ENCODE measurements at regions not wholly inside any gene's neighbourhood (a gene's known extent, or its start where the extent isn't known, plus 50 kb on each side); places are given as distances from the start of the nearest gene placed in this dataset.
"Not testable (repeated sequence)": the region's sequence is repeated elsewhere in the genome, so short reads cannot be mapped to it uniquely, and the experiment has no call there.

DNA sequence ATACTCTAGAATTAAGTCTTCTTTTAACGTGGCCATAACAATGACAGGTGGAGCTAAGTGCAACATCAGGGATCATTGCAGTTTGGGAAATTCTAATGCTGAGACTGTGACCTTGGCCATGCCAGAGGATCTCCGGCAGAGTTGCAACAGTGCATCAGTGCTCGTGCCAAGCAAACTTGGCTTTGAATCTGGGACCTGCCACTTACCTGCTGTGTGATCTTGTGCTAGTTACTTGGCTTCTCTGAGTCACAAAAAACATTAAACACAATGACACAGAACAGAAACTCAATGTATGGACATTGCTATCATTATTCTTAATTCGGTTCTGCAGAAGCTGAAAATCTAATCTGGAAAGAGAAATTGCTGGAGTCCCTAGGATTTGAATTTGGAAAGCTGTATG, 435.5 kb upstream of the CCL2 start:
- DNase-seq (ENCODE audit: low read depth in 2 of 2), result no peak

- DNase-seq (ENCODE audit: low read depth in 2 of 2), result no peak
Measured at GRCh38 chr17:33832262-33832661, 422.8 kb upstream of the CCL2 start.

DNA sequence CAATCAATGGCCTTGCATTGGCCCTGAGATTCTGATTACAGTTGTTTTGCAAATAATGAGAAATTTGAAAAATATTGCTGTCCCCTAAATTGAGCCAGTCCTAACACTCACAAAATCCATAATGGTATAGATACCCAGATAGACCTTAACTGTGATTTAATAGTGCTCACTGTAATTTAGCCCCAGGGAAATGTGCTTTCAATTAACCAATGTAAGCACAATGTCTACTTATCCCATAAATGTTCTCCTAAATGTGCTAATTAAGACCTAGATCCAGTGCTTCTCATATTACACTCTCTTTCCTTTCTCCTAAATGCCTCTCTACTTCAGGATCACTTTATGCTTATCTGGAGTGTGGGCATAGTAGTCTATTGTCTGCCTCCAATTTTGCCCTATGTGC, 417.8 kb upstream of the CCL2 start:
- DNase-seq (ENCODE audit: low read depth in 2 of 2), result no peak

DNA sequence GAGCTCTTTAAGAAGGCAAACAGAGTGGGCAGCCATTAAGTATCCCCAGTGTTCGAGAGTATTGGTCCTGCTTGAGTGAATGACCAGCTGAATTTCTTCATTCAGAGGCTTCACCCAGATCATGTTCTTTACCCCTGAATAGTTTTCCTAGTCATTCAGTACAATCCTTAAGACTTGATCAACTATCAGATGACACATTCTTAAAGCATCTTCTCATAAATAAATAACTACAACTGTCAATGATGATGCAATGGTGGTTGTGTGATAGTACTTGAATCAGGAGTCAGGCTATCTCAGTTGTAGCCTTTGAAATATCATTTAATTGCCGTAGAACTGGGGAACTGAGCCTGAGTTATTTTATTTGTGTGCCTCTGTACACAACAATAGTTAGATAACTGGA, 416.8 kb upstream of the CCL2 start:
- DNase-seq (ENCODE audit: low read depth in 2 of 2), result no peak

DNA sequence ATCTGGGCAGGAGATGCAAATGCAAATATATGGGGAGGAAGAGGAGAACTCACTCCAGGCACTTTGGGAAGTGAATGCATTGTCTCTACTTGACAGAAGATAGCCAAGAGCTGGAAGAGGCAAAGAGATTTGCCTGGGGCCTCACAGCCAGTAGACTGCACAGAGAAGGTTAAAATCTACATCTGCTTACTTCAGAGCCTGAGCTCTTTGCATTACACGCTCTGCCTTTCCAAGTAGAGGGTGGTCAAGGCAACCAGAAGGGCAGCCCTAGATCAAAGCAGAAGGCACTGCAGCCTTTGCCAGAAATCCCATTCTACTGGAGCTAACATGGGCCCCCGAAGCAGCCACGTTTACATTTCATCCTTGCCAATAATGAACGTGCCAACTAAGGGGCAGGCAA, 407.2 kb upstream of the CCL2 start:
- DNase-seq (ENCODE audit: low read depth in 2 of 2), result no peak

- DNase-seq (ENCODE audit: low read depth in 2 of 2), result no peak
Measured at GRCh38 chr17:33848433-33848832, 406.7 kb upstream of the CCL2 start.

DNA sequence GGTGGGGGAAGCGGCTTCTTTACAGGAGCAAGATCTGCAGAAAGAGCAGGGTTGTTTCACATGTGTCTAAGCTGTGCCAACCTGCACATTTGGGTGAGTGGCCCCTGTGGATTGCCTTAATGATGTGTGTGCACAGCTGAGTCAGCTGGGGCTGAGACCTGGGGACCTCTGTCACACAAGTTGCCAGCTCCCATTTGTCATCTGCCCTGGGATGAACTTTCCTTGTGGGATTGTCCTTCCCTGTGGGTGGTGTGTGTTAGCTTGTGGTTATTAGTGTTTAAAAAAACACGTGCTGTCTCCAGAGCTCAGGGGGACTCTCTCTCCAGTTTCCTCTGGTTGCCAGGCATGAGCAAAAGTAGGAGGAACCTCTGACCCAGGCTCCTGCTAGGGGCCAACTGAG, 400.5 kb upstream of the CCL2 start:
- no peak for DNase-seq (ENCODE audit: low read depth in 2 of 2)

DNA sequence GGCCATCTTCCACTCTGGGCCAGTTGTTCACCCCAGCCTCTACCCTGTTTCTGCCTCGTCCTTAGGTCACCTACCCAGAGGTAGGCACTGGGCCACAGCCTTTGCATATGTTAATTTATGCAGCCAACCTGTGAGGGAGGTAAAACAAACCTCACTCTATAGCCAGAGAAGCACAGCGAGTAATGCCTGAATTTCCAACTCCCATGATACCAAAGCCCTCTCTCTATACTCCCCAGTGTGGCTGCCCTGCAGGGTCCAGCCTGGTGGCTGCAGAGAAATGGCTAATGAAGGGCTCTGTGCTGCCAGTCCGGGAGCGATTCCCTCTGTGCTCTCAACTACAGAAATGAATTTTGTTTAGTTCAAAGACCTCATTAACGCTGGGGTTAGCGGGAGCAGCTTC, 397.0 kb upstream of the CCL2 start:
- no peak for DNase-seq (ENCODE audit: low read depth in 2 of 2)

DNA sequence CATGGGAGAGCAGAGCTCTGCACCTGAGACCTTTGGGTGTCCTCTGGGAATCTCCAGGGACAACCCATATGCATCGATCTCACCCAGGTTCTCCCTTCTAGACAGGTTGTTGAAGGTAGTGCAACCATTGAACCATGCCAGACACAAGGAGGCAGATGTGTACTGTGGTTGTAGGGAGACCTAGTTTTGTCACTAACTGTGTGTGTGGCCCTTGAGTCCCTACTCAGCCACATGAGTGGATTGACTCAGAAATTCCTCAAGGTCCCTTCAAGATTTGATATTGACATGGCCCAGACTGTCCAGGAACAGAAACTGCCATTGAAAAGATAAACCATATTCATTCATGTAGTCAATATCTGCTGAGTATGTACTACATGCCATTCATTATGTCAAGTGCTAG, 396.4 kb upstream of the CCL2 start:
- DNase-seq (ENCODE audit: low read depth in 2 of 2), result no peak

GRCh38 chr17:33862772-33863602, 392.1 kb upstream of the CCL2 start:
- no peak for DNase-seq (ENCODE audit: low read depth in 2 of 2)

- DNase-seq (ENCODE audit: low read depth in 2 of 2), result no peak
Measured at GRCh38 chr17:33864758-33865229, 390.3 kb upstream of the CCL2 start.

DNA sequence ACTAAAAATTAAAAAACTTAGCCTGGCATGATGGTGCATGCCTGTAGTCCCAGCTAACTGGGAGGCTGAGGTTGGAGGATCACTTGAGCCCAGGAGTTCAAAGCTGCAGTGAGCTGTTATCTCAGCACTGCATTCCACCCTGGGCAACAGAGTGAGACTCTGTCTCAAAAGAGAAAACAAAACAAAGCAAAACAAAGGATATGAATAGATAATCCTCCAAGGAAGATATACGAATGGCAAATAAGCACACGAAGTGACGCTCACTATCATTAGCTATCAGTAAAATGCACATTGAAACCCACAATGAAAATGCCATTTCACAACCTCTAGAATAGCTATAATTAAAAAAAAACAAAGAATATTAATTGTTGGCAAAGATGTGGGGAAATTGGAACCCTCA, 386.2 kb upstream of the CCL2 start:
- DNase-seq (ENCODE audit: low read depth in 2 of 2), result no peak

GRCh38 chr17:33870936-33871335, 384.1 kb upstream of the CCL2 start:
- no peak for DNase-seq (ENCODE audit: low read depth in 2 of 2)

DNA sequence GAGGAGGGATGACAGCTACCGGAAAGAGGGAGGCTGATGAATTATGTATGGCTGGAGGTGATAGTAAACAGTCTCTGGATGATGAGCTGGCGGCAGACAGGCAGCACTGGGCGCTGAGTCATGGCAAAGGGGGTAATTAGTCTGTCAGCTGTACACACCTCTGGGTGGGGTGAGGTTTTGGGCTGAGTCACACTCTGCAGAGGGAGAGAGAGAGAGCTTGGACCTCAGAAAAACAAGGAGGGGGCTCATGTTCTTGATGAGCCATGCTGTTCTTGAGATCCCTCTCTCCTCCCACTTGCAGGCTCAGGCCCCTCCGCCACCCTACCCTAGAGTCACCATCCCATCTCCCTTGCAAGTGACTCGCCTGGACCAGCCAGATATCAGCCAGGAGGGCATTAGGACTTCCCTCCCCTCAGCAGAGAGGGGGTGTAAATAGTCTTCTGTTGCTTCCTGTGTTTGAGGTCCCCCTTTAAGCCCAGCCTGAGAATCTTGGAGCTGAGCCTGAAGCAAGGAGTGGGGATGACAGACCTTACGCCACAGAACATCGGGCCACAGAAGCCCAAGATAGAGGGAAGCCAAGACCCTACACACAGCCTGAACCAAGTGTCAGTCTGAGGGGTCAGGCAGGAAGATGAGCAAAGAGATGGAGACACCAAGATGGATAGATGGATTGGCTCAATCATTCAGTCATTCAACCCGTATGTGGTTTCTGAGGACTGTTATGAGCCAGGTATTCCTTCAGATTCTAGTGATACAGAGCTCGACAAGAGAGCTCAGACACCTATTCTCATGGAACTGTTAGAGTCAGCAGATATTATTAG, 383.2 kb upstream of the CCL2 start:
- no peak for DNase-seq (ENCODE audit: low read depth in 2 of 2)

GRCh38 chr17:33873201-33873617, 381.9 kb upstream of the CCL2 start:
- DNase-seq (ENCODE audit: low read depth in 2 of 2), result no peak

GRCh38 chr17:33874617-33875060, 380.4 kb upstream of the CCL2 start:
- no peak for DNase-seq (ENCODE audit: low read depth in 2 of 2)

DNA sequence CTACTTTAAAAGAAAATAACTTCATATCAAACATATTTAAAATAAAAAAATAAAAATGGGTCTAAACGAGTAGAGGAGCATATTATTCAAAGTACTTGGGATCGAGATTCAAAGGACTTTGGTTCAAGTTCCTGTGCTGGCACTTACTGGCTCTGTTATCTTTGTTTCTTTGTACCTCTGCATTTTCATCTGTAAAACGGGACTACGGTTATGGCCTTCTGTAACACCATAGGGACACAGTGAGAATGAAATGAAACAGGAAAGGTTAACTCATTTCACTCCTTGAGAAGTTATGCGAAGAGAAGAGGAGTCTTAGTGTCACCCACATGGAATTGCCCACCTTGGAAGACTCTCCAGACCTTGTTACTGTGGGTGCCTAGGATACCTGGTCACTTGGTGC, 379.1 kb upstream of the CCL2 start:
- DNase-seq (ENCODE audit: low read depth in 2 of 2), result no peak

DNA sequence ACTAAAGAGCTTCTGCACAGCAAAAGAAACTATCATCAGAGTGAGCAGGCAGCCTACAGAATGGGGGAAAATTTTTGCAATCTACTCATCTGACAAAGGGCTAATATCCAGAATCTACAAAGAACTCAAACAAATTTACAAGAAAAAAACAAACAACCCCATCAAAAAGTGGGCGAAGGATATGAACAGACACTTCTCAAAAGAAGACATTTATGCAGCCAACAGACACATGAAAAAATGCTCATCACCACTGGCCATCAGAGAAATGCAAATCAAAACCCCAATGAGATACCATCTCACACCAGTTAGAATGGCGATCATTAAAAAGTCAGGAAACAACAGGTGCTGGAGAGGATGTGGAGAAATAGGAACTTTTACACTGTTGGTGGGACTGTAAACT, 372.8 kb upstream of the CCL2 start:
- DNase-seq (ENCODE audit: low read depth in 2 of 2), result not testable (repeated sequence)

DNA sequence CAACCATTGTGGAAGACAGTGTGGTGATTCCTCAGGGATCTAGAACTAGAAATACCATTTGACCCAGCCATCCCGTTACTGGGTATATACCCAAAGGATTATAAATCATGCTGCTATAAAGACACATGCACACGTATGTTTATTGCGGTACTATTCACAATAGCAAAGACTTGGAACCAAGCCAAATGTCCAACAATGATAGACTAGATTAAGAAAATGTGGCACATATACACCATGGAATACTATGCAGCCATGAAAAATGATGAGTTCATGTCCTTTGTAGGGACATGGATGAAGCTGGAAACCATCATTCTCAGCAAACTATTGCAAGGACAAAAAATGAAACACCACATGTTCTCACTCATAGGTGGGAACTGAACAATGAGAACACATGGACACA, 372.4 kb upstream of the CCL2 start:
- not testable (repeated sequence) for DNase-seq (ENCODE audit: low read depth in 2 of 2)

DNA sequence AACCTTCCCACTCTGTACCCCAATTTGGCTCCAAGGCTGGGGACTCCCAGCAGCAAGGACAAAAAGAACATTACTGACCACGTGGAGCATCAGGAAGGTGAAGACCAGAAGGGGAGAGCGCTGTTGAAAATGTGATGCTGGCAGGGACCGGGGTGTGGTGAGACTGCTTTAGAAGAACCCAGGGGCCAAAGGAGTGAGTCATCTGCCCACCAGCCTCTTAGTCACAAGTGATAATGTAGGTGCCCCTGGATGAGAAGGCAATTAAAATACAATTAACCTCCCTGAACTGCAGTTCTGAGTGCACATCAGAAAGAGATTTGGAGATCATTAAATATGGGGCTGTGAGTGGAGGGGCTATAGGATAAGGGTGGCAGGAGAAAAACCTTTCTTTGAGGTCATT, 366.6 kb upstream of the CCL2 start:
- DNase-seq (ENCODE audit: low read depth in 2 of 2), result no peak

DNA sequence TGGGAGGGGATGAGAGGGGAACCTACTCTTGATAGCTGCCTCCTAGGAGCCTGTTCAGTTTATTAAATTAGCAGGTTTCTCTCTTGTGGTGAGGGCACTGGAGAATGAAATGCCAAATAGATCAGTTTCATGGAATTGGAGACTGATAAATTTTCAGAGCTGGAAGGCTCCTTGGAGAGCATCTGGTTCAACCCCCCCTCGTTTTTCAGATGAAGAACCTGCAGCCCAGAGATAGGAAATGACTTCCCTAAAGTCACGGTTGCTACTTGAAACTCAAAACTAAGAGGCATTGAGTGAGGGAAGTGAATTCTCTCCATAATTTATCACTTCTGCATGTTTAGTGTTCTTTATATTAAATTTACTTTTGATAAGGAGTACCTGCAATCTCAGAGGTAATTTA, 366.0 kb upstream of the CCL2 start:
- no peak for DNase-seq (ENCODE audit: low read depth in 2 of 2)

GRCh38 chr17:33889766-33890165, 365.3 kb upstream of the CCL2 start:
- no peak for DNase-seq (ENCODE audit: low read depth in 2 of 2)

Data from stimulated activated CD8-positive, alpha-beta memory T cell treated with anti-CD3 and anti-CD28 coated beads, Interleukin-15, amount 100 ng/mL, for 48 hours (primary cell).